Glutamatergic neuron (in vitro differentiated cells): ENCODE measurements at regions not wholly inside any gene's neighbourhood (a gene's known extent, or its start where the extent isn't known, plus 50 kb on each side); places are given as distances from the start of the nearest gene placed in this dataset.
"Not testable (repeated sequence)": the region's sequence is repeated elsewhere in the genome, so short reads cannot be mapped to it uniquely, and the experiment has no call there.

ENCODE experiments used
- DNase-seq: peaks from one replicate; pipeline ENCODE4 v3.0.0; 2022
- H3K27ac Mint-ChIP-seq: one replicate; pipeline ENCODE4 v1.8.0; 2020; ENCODE audit warnings: mild to moderate bottlenecking, mixed read lengths, inconsistent platforms; ENCODE audit not compliant: unreplicated experiment
- H3K27me3 Mint-ChIP-seq: one replicate; pipeline ENCODE4 v1.8.0; 2020; ENCODE audit warnings: mild to moderate bottlenecking, moderate library complexity, mixed read lengths, inconsistent platforms; ENCODE audit not compliant: unreplicated experiment
- H3K36me3 Mint-ChIP-seq: one replicate; pipeline ENCODE4 v1.8.0; 2020; ENCODE audit warnings: mild to moderate bottlenecking, mixed read lengths, inconsistent platforms; ENCODE audit not compliant: unreplicated experiment
- H3K4me1 Mint-ChIP-seq: one replicate; pipeline ENCODE4 v1.8.0; 2020; ENCODE audit warnings: mild to moderate bottlenecking, low read depth, mixed read lengths, inconsistent platforms; ENCODE audit not compliant: unreplicated experiment
- H3K4me3 Mint-ChIP-seq: one replicate; pipeline ENCODE4 v1.8.0; 2020; ENCODE audit warnings: mild to moderate bottlenecking, mixed read lengths, inconsistent platforms; ENCODE audit not compliant: unreplicated experiment
- H3K9me3 Mint-ChIP-seq: one replicate; pipeline ENCODE4 v1.8.0; 2020; ENCODE audit warnings: mild to moderate bottlenecking, moderate library complexity, mixed read lengths, inconsistent platforms; ENCODE audit not compliant: unreplicated experiment
- TF ChIP-seq, protein P1 (sequence below): fragments of 200-600 bp; sonication (generic); IDR thresholded peaks from one replicate; pipeline ENCODE4 v1.5.0; 2021; ENCODE audit not compliant: partially characterized antibody, unreplicated experiment

DNA sequence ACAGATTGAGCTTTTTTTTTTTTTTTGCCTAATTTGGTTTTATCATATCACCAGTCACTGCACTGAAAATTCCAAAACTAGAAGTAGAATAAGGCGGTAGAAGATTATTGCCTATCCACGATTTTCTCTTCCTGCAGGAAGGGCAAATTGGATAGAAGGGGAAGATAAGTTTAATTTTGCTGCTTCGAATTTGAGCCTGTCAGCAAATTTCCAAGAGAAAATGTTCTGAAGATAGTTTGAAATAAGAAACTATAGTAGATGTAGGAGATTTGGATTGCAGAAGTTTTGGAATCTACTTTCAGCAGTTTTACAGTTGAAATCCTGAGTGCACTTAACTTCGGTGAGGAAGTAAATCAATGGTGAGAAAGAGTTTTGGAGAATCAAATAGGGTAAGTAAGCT is 164.9 kb downstream of the PTBP2 start:
- no peaks in the 10 kb centered on the region for H3K27me3 Mint-ChIP-seq
- no peaks in the 10 kb centered on the region for H3K36me3 Mint-ChIP-seq
- TF ChIP-seq, protein P1, sequence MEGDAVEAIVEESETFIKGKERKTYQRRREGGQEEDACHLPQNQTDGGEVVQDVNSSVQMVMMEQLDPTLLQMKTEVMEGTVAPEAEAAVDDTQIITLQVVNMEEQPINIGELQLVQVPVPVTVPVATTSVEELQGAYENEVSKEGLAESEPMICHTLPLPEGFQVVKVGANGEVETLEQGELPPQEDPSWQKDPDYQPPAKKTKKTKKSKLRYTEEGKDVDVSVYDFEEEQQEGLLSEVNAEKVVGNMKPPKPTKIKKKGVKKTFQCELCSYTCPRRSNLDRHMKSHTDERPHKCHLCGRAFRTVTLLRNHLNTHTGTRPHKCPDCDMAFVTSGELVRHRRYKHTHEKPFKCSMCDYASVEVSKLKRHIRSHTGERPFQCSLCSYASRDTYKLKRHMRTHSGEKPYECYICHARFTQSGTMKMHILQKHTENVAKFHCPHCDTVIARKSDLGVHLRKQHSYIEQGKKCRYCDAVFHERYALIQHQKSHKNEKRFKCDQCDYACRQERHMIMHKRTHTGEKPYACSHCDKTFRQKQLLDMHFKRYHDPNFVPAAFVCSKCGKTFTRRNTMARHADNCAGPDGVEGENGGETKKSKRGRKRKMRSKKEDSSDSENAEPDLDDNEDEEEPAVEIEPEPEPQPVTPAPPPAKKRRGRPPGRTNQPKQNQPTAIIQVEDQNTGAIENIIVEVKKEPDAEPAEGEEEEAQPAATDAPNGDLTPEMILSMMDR = no peak
- H3K27ac Mint-ChIP-seq = no peak overlapping the region
- H3K9me3 Mint-ChIP-seq = no peaks in the 10 kb centered on the region
- no peak overlapping the region for H3K4me3 Mint-ChIP-seq
- no peak for DNase-seq
- no peaks in the 10 kb centered on the region for H3K4me1 Mint-ChIP-seq

DNA sequence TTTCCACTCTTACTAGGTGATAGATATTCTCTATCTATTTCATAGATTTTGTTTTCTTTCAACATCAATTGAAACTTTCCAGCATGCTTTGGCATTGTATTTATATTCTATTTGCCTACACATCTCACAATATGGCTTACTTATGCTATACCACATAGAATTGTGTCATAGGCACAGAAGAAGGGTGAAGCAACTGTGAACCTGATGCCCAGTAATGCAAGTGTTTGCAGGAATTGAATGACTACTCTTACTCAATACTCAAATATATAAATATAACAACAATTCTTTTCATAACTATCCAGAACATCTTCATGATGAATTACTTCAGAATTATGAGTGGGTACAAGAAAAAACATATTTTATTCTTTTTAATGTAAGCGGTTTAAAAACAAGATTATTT is 165.9 kb downstream of the PTBP2 start:
- no peak for DNase-seq
- H3K9me3 Mint-ChIP-seq = no peaks in the 10 kb centered on the region
- no peak overlapping the region for H3K4me3 Mint-ChIP-seq
- H3K4me1 Mint-ChIP-seq = no peaks in the 10 kb centered on the region
- TF ChIP-seq, protein P1 = no peak
- no peak overlapping the region for H3K27ac Mint-ChIP-seq
- peaks cover 5% of the 10 kb centered on the region for H3K36me3 Mint-ChIP-seq
- H3K27me3 Mint-ChIP-seq = no peaks in the 10 kb centered on the region

DNA sequence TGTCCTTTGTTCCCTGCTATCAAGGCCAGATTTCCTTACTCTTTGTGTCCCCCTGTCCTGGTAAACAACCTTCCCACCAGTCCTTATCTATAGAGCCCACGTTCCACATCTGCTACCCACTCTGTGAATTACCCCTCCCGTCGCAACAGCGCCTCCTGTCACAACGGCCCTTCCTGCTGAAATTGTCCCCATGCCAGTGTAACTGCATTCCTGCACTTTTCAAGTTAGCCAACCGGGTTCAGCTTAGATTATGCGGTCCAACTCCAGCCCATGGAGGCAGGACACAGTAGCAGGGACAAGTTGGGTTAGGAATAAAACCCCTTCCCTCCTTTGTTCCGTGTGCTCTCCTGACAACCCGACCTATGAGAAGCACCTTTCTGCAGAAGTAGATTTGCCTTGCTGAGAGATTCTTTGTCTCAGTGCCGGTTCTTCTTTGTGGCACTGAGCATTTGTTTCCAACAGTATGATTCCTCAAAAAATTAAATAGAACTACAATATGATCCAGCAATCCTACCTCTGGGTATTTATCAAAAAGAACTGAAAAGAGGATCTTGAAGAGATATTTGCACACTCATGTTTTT is 180.3 kb downstream of the PTBP2 start:
- Mint-ChIP-seq H3K27me3 (peaks cover 2% of the 10 kb centered on the region), H3K36me3 (no peaks in the 10 kb centered on the region), H3K4me3 (no peak overlapping the region), H3K27ac (no peak overlapping the region), H3K4me1 (no peaks in the 10 kb centered on the region), H3K9me3 (peaks cover 4% of the 10 kb centered on the region)
- no peak for DNase-seq
- TF ChIP-seq, protein P1 = no peak

- no peaks in the 10 kb centered on the region for H3K27me3 Mint-ChIP-seq
- TF ChIP-seq, protein P1 = no peak
- no peak overlapping the region for H3K27ac Mint-ChIP-seq
- no peaks in the 10 kb centered on the region for H3K36me3 Mint-ChIP-seq
- H3K4me1 Mint-ChIP-seq = no peaks in the 10 kb centered on the region
- DNase-seq = no peak
- no peaks in the 10 kb centered on the region for H3K9me3 Mint-ChIP-seq
- H3K4me3 Mint-ChIP-seq = no peak overlapping the region
Observed at GRCh38 chr1:96912248-96912647, 190.7 kb downstream of the PTBP2 start.

DNA sequence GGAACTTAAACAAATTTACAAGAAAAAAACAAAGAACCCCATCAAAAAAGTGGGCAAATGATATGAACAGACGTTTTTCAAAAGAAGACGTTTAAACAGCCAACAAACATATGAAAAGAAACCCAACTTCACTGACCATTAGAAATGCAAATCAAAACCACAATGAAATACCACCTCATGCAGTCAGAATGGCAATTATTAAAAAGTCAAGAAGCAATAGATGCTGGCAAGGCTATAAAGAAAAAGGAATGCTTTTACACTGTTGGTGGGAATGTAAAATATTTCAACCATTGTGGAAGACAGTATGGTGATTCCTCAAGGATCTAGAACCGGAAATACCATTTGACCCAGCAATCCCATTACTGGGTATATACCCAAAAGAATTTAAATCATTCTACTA is 194.1 kb downstream of the PTBP2 start:
- H3K27ac Mint-ChIP-seq, H3K36me3 Mint-ChIP-seq, H3K4me1 Mint-ChIP-seq, H3K27me3 Mint-ChIP-seq, DNase-seq, H3K9me3 Mint-ChIP-seq, H3K4me3 Mint-ChIP-seq: not testable (repeated sequence)
